Breast epithelium (tissue), 4 donors: ENCODE measurements at regions not wholly inside any gene's neighbourhood (a gene's known extent, or its start where the extent isn't known, plus 50 kb on each side); places are given as distances from the start of the nearest gene placed in this dataset.

ENCODE experiments used
- DNase-seq, 2 donors: peaks; one replicate each; pipeline ENCODE4 v3.0.0-alpha.2; 2019; ENCODE audit warnings: low spot score in 2 of 2
- H3K27ac ChIP-seq, 2 donors: fragments of 200-600 bp; sonication (generic) in 1 of 2; one replicate each; pipeline ENCODE4 v1.5.1; 2016 to 2019; ENCODE audit warnings: mild to moderate bottlenecking in 1 of 2
- H3K27me3 ChIP-seq, 2 donors: fragments of 200-600 bp; sonication (generic) in 1 of 2; one replicate each; pipeline versions ENCODE4 v1.5.1 to v1.6.0; 2017 to 2019; ENCODE audit warnings: control low read depth in 1 of 2, mild to moderate bottlenecking in 1 of 2
- H3K36me3 ChIP-seq: fragments of 200-600 bp; one replicate; pipeline ENCODE4 v1.5.1; 2019
- H3K4me1 ChIP-seq, 2 donors: fragments of 200-600 bp; sonication (generic); one replicate each; pipeline ENCODE4 v1.5.1; 2016 to 2019; ENCODE audit warnings: control low read depth in 1 of 2
- H3K4me3 ChIP-seq, 3 donors: fragments of 200-600 bp; sonication (generic); 1 replicate in 2 of 3; 2 replicates in 1 of 3; pipeline ENCODE4 v1.5.1; 2016 to 2019; ENCODE audit warnings: mild to moderate bottlenecking in 3 of 3, moderate library complexity in 2 of 3
- H3K9me3 ChIP-seq, 2 donors: fragments of 200-600 bp; sonication (generic) in 1 of 2; one replicate each; pipeline ENCODE4 v1.5.1; 2016 to 2019; ENCODE audit warnings: control low read depth in 1 of 2
- CTCF ChIP-seq, 3 donors: fragments of 450-650 bp; IDR thresholded peaks; one replicate each; pipeline ENCODE4 v1.5.1; 2016 to 2017; ENCODE audit warnings: antibody characterized with exemption in 3 of 3, mild to moderate bottlenecking in 3 of 3, moderate library complexity in 3 of 3
- POLR2A ChIP-seq: fragments of 450-650 bp; IDR thresholded peaks from one replicate; pipeline ENCODE4 v1.6.1; 2016; ENCODE audit warnings: antibody characterized with exemption, mild to moderate bottlenecking, moderate library complexity
- POLR2AphosphoS5 ChIP-seq, 3 donors: sonication (generic); formaldehyde crosslinking; IDR thresholded peaks; one replicate each; pipeline ENCODE4 v1.6.1; 2017; ENCODE audit warnings: antibody characterized with exemption in 3 of 3
- intact Hi-C: fragments of 100-400 bp; cut with DNase I; formaldehyde crosslinking; loops from one replicate; pipeline ENCODE4 v1.15.1; 2023; ENCODE audit warnings: low total_unique reads

DNA sequence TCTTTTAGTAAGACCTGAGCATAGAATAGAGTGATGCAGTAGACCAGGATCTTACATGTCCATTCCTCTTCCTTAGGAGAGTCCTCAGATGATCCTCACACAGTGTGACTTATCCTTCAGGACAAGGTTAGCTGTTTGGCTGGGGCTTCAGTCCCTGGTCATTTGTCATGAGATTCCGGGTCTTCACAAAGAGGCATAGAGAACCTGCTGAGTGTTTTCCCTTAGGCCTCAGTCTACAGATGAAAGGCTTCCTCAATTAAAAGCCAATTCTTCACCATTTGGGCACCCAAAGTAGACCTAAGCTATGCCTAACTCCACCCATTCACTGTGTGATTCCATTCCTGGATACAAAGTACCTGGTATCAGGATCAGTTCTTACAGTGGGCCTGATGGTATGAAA lies 329.8 kb upstream of the RUNX1 start:
- Histone ChIP-seq H3K9me3 (no peaks in the 10 kb centered on the region), H3K4me3 (no peak overlapping the region), H3K36me3 (no peaks in the 10 kb centered on the region), H3K4me1 (no peaks in the 10 kb centered on the region), H3K27me3 (no peaks in the 10 kb centered on the region), H3K27ac (no peak overlapping the region)
- intact Hi-C loops = no loop called here
- TF ChIP-seq POLR2AphosphoS5 (IDR thresholded peaks at IDR 0.05) (no peak), POLR2A (no peak), CTCF (IDR thresholded peaks at IDR 0.05) (no peak)
- DNase-seq = no peak

DNA sequence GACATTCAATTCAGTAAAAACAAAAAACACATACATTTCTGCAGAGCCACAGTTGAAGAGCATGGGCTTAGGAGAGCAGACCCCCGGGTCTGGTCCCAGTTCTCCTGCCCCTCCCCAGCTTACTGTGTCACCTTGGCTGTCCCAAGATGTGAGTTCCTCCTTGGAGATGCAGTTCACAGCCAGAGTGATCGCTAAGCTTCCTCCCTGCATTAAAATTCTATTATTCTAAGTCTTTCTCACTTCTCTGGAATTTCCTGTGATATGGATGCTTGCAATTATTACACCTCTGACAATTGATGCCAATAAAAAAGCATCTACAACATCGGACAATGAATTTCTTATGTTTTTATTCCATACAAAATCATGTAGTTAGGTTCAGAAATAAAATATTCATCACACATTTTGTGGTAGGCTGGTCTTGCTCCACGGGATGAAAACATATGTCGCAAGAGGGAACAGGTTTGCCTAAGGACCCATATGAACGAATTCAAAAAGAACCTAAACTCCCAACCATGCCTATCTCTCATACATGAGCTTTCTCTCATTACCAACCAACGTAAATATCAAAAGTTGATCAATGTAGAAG lies 328.5 kb upstream of the RUNX1 start:
- H3K9me3 ChIP-seq = no peaks in the 10 kb centered on the region
- TF ChIP-seq POLR2A (no peak), CTCF (IDR thresholded peaks at IDR 0.05) (no peak), POLR2AphosphoS5 (IDR thresholded peaks at IDR 0.05) (no peak)
- intact Hi-C loops = no loop called here
- H3K27me3 ChIP-seq = no peaks in the 10 kb centered on the region
- no peak overlapping the region for H3K27ac ChIP-seq
- DNase-seq = no peak
- H3K4me1 ChIP-seq = no peaks in the 10 kb centered on the region
- H3K4me3 ChIP-seq = no peak overlapping the region
- H3K36me3 ChIP-seq = no peaks in the 10 kb centered on the region

- H3K27me3 ChIP-seq = no peaks in the 10 kb centered on the region
- no peaks in the 10 kb centered on the region for H3K36me3 ChIP-seq
- TF ChIP-seq POLR2A = no peak
- TF ChIP-seq CTCF (IDR thresholded peaks at IDR 0.05) = no peak
- TF ChIP-seq POLR2AphosphoS5 (IDR thresholded peaks at IDR 0.05) = no peak
- H3K4me1 ChIP-seq = no peaks in the 10 kb centered on the region
- H3K27ac ChIP-seq = no peak overlapping the region
- DNase-seq = no peak
- intact Hi-C loops = no loop called here
- no peaks in the 10 kb centered on the region for H3K9me3 ChIP-seq
- no peak overlapping the region for H3K4me3 ChIP-seq
Measured at GRCh38 chr21:35376406-35377135, 327.5 kb upstream of the RUNX1 start.

- no peaks in the 10 kb centered on the region for H3K27me3 ChIP-seq
- TF ChIP-seq POLR2AphosphoS5 (IDR thresholded peaks at IDR 0.05) (no peak), POLR2A (no peak), CTCF (IDR thresholded peaks at IDR 0.05) (no peak)
- DNase-seq = no peak
- H3K9me3 ChIP-seq = no peaks in the 10 kb centered on the region
- no peak overlapping the region for H3K4me3 ChIP-seq
- H3K27ac ChIP-seq = no peak overlapping the region
- H3K4me1 ChIP-seq = no peaks in the 10 kb centered on the region
- no peaks in the 10 kb centered on the region for H3K36me3 ChIP-seq
- intact Hi-C loops = no loop called here
Measured at GRCh38 chr21:35375115-35375514, 326.0 kb upstream of the RUNX1 start.

DNA sequence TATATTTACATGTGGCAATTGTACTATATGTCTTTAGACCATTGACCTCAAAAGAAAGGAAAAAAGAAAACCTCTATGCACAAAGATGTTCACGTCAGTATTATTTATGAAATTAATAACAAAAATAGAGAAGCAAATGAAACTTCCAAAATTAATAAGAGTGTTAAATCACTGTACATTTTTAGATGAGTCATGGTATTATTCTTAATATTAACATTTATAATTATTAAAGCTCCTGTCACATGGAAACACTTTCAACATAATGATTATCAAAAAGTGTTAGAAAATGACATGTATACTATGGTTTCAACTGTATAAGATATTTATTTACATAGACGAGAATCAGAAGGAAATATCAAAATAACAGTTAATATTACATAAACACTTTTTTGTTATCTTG lies 324.9 kb upstream of the RUNX1 start:
- Histone ChIP-seq H3K4me3 (no peak overlapping the region), H3K4me1 (no peaks in the 10 kb centered on the region), H3K27me3 (no peaks in the 10 kb centered on the region), H3K27ac (no peak overlapping the region), H3K9me3 (no peaks in the 10 kb centered on the region), H3K36me3 (no peaks in the 10 kb centered on the region)
- DNase-seq = no peak
- intact Hi-C loops = no loop called here
- TF ChIP-seq POLR2A = no peak
- no peak for TF ChIP-seq CTCF (IDR thresholded peaks at IDR 0.05)
- no peak for TF ChIP-seq POLR2AphosphoS5 (IDR thresholded peaks at IDR 0.05)
